H1 (cell line): ENCODE measurements at regions not wholly inside any gene's neighbourhood (a gene's known extent, or its start where the extent isn't known, plus 50 kb on each side); places are given as distances from the start of the nearest gene placed in this dataset.

ENCODE experiments used
- CTCF ChIA-PET: fragments of 300-600 bp; sonication (Branson Sonifier 250); formaldehyde crosslinking; loops from one replicate; lab custom pipeline; 2021; ENCODE audit not compliant: partially characterized antibody; lab: Charles Lee
- POLR2A ChIA-PET: fragments of 300-600 bp; sonication (Branson Sonifier 250); formaldehyde crosslinking; loops from one replicate; lab custom pipeline; 2021; ENCODE audit warnings: inconsistent platforms; ENCODE audit not compliant: partially characterized antibody; lab: Charles Lee
- DNase-seq, 2 experiments: peaks; one replicate each; pipeline versions ENCODE4 v3.0.0 to v3.0.0-alpha.2; 2010 to 2022; ENCODE audit warnings: low spot score in 2 of 2, low read depth in 1 of 2, mixed read lengths in 1 of 2
- FAIRE-seq: peaks from 2 replicates; lab custom pipeline; 2011; peaks lifted over from hg19 to GRCh38; lab: Jason Lieb, UNC
- H2AFZ ChIP-seq: 2 replicates; pipeline ENCODE4 v1.8.1; 2012; ENCODE audit warnings: low read length, inconsistent platforms
- H2AK5ac ChIP-seq: 2 replicates; pipeline ENCODE4 v1.6.1; 2013; ENCODE audit warnings: low read depth, low read length
- H2BK120ac ChIP-seq: replicated peaks from 2 replicates; pipeline ENCODE3; 2013; ENCODE audit warnings: low read depth, low read length, inconsistent platforms
- H2BK12ac ChIP-seq: 2 replicates; pipeline ENCODE4 v1.6.1; 2013; ENCODE audit warnings: low read depth, low read length
- H2BK15ac ChIP-seq: 2 replicates; pipeline ENCODE4 v1.6.1; 2013; ENCODE audit warnings: low read length
- H2BK20ac ChIP-seq: 2 replicates; pipeline ENCODE4 v1.6.1; 2013; ENCODE audit warnings: low read length
- H2BK5ac ChIP-seq: 2 replicates; pipeline ENCODE4 v1.6.1; 2013; ENCODE audit warnings: low read depth, low read length
- H3K14ac ChIP-seq: 2 replicates; pipeline ENCODE4 v1.6.1; 2013; ENCODE audit warnings: inconsistent platforms; ENCODE audit not compliant: insufficient read length
- H3K18ac ChIP-seq: 2 replicates; pipeline ENCODE4 v1.6.1; 2013; ENCODE audit warnings: low read length; ENCODE audit errors: extremely low read depth
- H3K23ac ChIP-seq: 2 replicates; pipeline ENCODE4 v1.6.1; 2013; ENCODE audit warnings: inconsistent platforms; ENCODE audit not compliant: insufficient read length
- H3K23me2 ChIP-seq: 2 replicates; pipeline ENCODE4 v1.6.1; 2013; ENCODE audit warnings: low read depth, low read length
- H3K27ac ChIP-seq: 2 replicates; pipeline ENCODE4 v1.6.1; 2011; ENCODE audit warnings: low read depth, low read length, inconsistent platforms
- H3K27me3 ChIP-seq, 4 experiments: replicated peaks in 1 of 4; 1 replicate in 1 of 4; 2 replicates in 3 of 4; pipeline versions ENCODE4 v1.6.1 to v1.8.1; 2011 to 2013; ENCODE audit warnings: low read length in 3 of 4, mild to moderate bottlenecking in 3 of 4, inconsistent platforms in 2 of 4, mixed read lengths in 2 of 4, moderate library complexity in 1 of 4; ENCODE audit not compliant: control insufficient read depth in 3 of 4, insufficient read depth in 3 of 4; ENCODE audit errors: extremely low read depth in 1 of 4
- H3K36me3 ChIP-seq, 4 experiments: 2 replicates each; pipeline versions ENCODE4 v1.6.1 to v1.8.1; 2011 to 2013; ENCODE audit warnings: mild to moderate bottlenecking in 4 of 4, low read length in 3 of 4, moderate library complexity in 2 of 4, control low read depth in 1 of 4, inconsistent platforms in 1 of 4; ENCODE audit not compliant: insufficient read depth in 4 of 4, control insufficient read depth in 2 of 4
- H3K4ac ChIP-seq: replicated peaks from 2 replicates; pipeline ENCODE3; 2013; ENCODE audit warnings: low read length, low read depth, mixed read lengths, inconsistent platforms; ENCODE audit not compliant: insufficient read length
- H3K4me1 ChIP-seq, 4 experiments: replicated peaks in 1 of 4; 1 replicate in 1 of 4; 2 replicates in 3 of 4; pipeline versions ENCODE4 v1.6.1 to v1.8.1; 2011 to 2013; ENCODE audit warnings: low read length in 3 of 4, inconsistent platforms in 2 of 4, mixed read lengths in 1 of 4; ENCODE audit not compliant: insufficient read depth in 4 of 4, control insufficient read depth in 3 of 4
- H3K4me2 ChIP-seq, 2 experiments: 2 replicates each; pipeline versions ENCODE4 v1.6.1 to v1.8.1; 2011 to 2013; ENCODE audit warnings: low read depth in 2 of 2, low read length in 2 of 2, control low read depth in 1 of 2, inconsistent platforms in 1 of 2, mild to moderate bottlenecking in 1 of 2; ENCODE audit not compliant: insufficient read depth in 1 of 2
- H3K4me3 ChIP-seq, 4 experiments: fragments of 200-600, 300-600 bp in 1 of 4; sonication (generic), shearing (Covaris generic), sonication (Bioruptor Twin) in 1 of 4; 2 replicates each; pipeline versions ENCODE4 v1.5.1 to v1.8.1; 2011 to 2016; ENCODE audit warnings: low read length in 4 of 4, low read depth in 3 of 4, control low read depth in 2 of 4, inconsistent platforms in 2 of 4, mild to moderate bottlenecking in 2 of 4, mixed read lengths in 1 of 4, moderate library complexity in 1 of 4; ENCODE audit not compliant: insufficient read depth in 2 of 4; ENCODE audit errors: extremely low read depth in 1 of 4
- H3K56ac ChIP-seq: replicated peaks from 2 replicates; pipeline ENCODE3; 2013; ENCODE audit warnings: low read depth, mild to moderate bottlenecking, mixed read lengths, low read length, inconsistent platforms; ENCODE audit not compliant: insufficient read length
- H3K79me1 ChIP-seq: 2 replicates; pipeline ENCODE4 v1.6.1; 2013; ENCODE audit warnings: low read depth, low read length, control low read depth
- H3K79me2 ChIP-seq, 2 experiments: 2 replicates each; pipeline versions ENCODE4 v1.6.1 to v1.8.1; 2012 to 2013; ENCODE audit warnings: low read length in 2 of 2, mild to moderate bottlenecking in 2 of 2, inconsistent platforms in 1 of 2; ENCODE audit not compliant: insufficient read depth in 2 of 2, control insufficient read depth in 1 of 2
- H3K9ac ChIP-seq, 4 experiments: replicated peaks in 1 of 4; 1 replicate in 1 of 4; 2 replicates in 3 of 4; pipeline versions ENCODE4 v1.6.1 to v1.8.1; 2011 to 2013; ENCODE audit warnings: low read depth in 3 of 4, low read length in 3 of 4, control low read depth in 2 of 4, mild to moderate bottlenecking in 2 of 4, moderate library complexity in 2 of 4, inconsistent platforms in 1 of 4; ENCODE audit errors: extremely low read depth in 1 of 4
- H3K9me3 ChIP-seq, 2 experiments: 2 replicates each; pipeline versions ENCODE4 v1.6.1 to v1.8.1; 2012 to 2013; ENCODE audit warnings: mild to moderate bottlenecking in 2 of 2, moderate library complexity in 2 of 2, control low read depth in 1 of 2, inconsistent platforms in 1 of 2, low read depth in 1 of 2, low read length in 1 of 2, mixed read lengths in 1 of 2; ENCODE audit not compliant: insufficient read depth in 2 of 2
- H4K20me1 ChIP-seq, 2 experiments: replicated peaks in 1 of 2; 2 replicates each; pipeline versions ENCODE3 to v1.8.1; 2011 to 2013; ENCODE audit warnings: inconsistent platforms in 2 of 2, low read length in 2 of 2, mild to moderate bottlenecking in 1 of 2; ENCODE audit not compliant: insufficient read depth in 2 of 2, control insufficient read depth in 1 of 2
- H4K5ac ChIP-seq: 2 replicates; pipeline ENCODE4 v1.6.1; 2013; ENCODE audit warnings: low read length, low read depth, mixed read lengths, inconsistent platforms; ENCODE audit not compliant: insufficient read length
- H4K8ac ChIP-seq: 2 replicates; pipeline ENCODE4 v1.8.0; 2013; ENCODE audit warnings: mild to moderate bottlenecking, moderate library complexity, low read length, inconsistent platforms; ENCODE audit not compliant: insufficient read depth; ENCODE audit errors: extremely low read depth
- H4K91ac ChIP-seq: replicated peaks from 2 replicates; pipeline ENCODE3; 2013; ENCODE audit warnings: low read length, mixed read lengths, inconsistent platforms; ENCODE audit not compliant: insufficient read length
- CBX5 ChIP-seq: fragments of 300-800, 300-1000 bp; sonication (generic); IDR thresholded peaks from 2 replicates; pipeline ENCODE4 v1.7.1; 2016; ENCODE audit warnings: antibody characterized with exemption, low read length, low read depth
- CTBP2 ChIP-seq: IDR thresholded peaks from 2 replicates; pipeline ENCODE4 v1.7.0; 2011; ENCODE audit warnings: borderline replicate concordance, mild to moderate bottlenecking, moderate library complexity, mixed read lengths, low read length; ENCODE audit not compliant: insufficient read depth, insufficient read length
- JUND ChIP-seq: IDR thresholded peaks from 2 replicates; pipeline ENCODE4 v1.6.1; 2011; ENCODE audit warnings: mild to moderate bottlenecking, improper control_type of control experiment, low read length
- KDM1A ChIP-seq: fragments of 200-600, 300-600 bp; sonication (generic); IDR thresholded peaks from 2 replicates; pipeline ENCODE4 v1.7.1; 2016; ENCODE audit warnings: mild to moderate bottlenecking, low read length, borderline replicate concordance
- KDM4A ChIP-seq: IDR thresholded peaks from one replicate; pipeline ENCODE4 v1.7.1; 2012; ENCODE audit warnings: low read depth, mild to moderate bottlenecking, moderate library complexity, low read length, inconsistent platforms; ENCODE audit not compliant: severe bottlenecking
- RBBP5 ChIP-seq: IDR thresholded peaks from 2 replicates; pipeline ENCODE4 v1.7.1; 2012; ENCODE audit warnings: low read depth, mild to moderate bottlenecking, inconsistent platforms, low read length, moderate library complexity, borderline replicate concordance
- SIN3A ChIP-seq, 2 experiments: IDR thresholded peaks in 1 of 2; conservative IDR thresholded peaks in 1 of 2; 2 replicates each; pipeline ENCODE4 v1.6.1; 2011 to 2012; ENCODE audit warnings: low read length in 2 of 2, improper control_type of control experiment in 1 of 2, low read depth in 1 of 2, mild to moderate bottlenecking in 1 of 2
- YY1 ChIP-seq: IDR thresholded peaks from 2 replicates; pipeline ENCODE4 v1.6.1; 2011; ENCODE audit warnings: low read depth, mild to moderate bottlenecking, low read length
- WGBS, 2 experiments: shearing (Covaris generic) in 1 of 2; methylation state at CpG; one replicate each; pipeline versions ENCODE4 v1.1.6 to v1.1.7; 2013 to 2015; ENCODE audit warnings: low lambda C conversion rate in 2 of 2, mixed read lengths in 2 of 2, inconsistent platforms in 1 of 2, low coverage in 1 of 2, missing lambda C conversion rate in 1 of 2; ENCODE audit not compliant: insufficient replicate concordance in 2 of 2, insufficient coverage in 1 of 2, insufficient read length in 1 of 2; ENCODE audit errors: extremely low coverage in 1 of 2, missing lambda C conversion rate in 1 of 2; 5-methylcytosine and 5-hydroxymethylcytosine counted together
- TF ChIP-seq, protein P1 (sequence below): IDR thresholded peaks from 2 replicates; pipeline ENCODE4 v1.6.1; 2012; ENCODE audit warnings: inconsistent platforms

GRCh38 chr5:112552791-112553190, 133.7 kb upstream of the EPB41L4A start:
- no peak overlapping the region for H3K4ac ChIP-seq
- no peak overlapping the region for H3K14ac ChIP-seq
- H3K4me2 ChIP-seq = no peak overlapping the region
- no peaks in the 10 kb centered on the region for H3K9me3 ChIP-seq
- no peak overlapping the region for H2BK5ac ChIP-seq
- no peak overlapping the region for H2BK15ac ChIP-seq
- H4K91ac ChIP-seq = no peak overlapping the region
- FAIRE-seq (no peak), DNase-seq (no peak)
- no peak overlapping the region for H4K8ac ChIP-seq
- no peaks in the 10 kb centered on the region for H3K36me3 ChIP-seq
- no peak overlapping the region for H2BK20ac ChIP-seq
- no peak overlapping the region for H2BK120ac ChIP-seq
- no peak overlapping the region for H2BK12ac ChIP-seq
- ChIA-PET CTCF (interaction anchor here (0.5 to 13.1 kb wide), 21 partner anchors 8 to 1127 kb away, joined by 3 to 126 read pairs (median 4); no protein-coding TSS in a partner anchor), POLR2A (no interaction called here)
- no peaks in the 10 kb centered on the region for H3K79me2 ChIP-seq
- 89% methylated on average over 4 of the region's 4 CpGs; no CpG with 5 or more reads in 1 of the 2 experiments for WGBS, 2 experiments
- no peaks in the 10 kb centered on the region for H4K20me1 ChIP-seq
- no peak overlapping the region for H3K4me3 ChIP-seq
- TF ChIP-seq JUND (no peak), CTBP2 (no peak), KDM4A (no peak), KDM1A (no peak), CBX5 (no peak), RBBP5 (no peak), YY1 (no peak), SIN3A (conservative IDR thresholded peaks at IDR 0.05 in 1 of 2, IDR thresholded peaks at IDR 0.05 in 1 of 2; ENCODE audit: low read depth in 1 of 2, low read length in 2 of 2) (no peak)
- TF ChIP-seq, protein P1, sequence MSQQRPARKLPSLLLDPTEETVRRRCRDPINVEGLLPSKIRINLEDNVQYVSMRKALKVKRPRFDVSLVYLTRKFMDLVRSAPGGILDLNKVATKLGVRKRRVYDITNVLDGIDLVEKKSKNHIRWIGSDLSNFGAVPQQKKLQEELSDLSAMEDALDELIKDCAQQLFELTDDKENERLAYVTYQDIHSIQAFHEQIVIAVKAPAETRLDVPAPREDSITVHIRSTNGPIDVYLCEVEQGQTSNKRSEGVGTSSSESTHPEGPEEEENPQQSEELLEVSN = no peak
- H3K9ac ChIP-seq = no peak overlapping the region
- H3K4me1 ChIP-seq = no peaks in the 10 kb centered on the region
- no peak overlapping the region for H3K18ac ChIP-seq
- no peak overlapping the region for H3K56ac ChIP-seq
- no peak overlapping the region for H3K23ac ChIP-seq
- no peaks in the 10 kb centered on the region for H3K23me2 ChIP-seq
- H3K27me3 ChIP-seq = no peaks in the 10 kb centered on the region
- H3K27ac ChIP-seq = no peak overlapping the region
- no peak overlapping the region for H2AFZ ChIP-seq
- H2AK5ac ChIP-seq = no peak overlapping the region
- no peak overlapping the region for H4K5ac ChIP-seq
- no peaks in the 10 kb centered on the region for H3K79me1 ChIP-seq
